ENCODE measurements at regions not wholly inside any gene's neighbourhood (a gene's known extent, or its start where the extent isn't known, plus 50 kb on each side); places are given as distances from the start of the nearest gene placed in this dataset.

- Mint-ChIP-seq H3K27ac (ENCODE audit: unreplicated experiment) (no peak overlapping the region), H3K4me3 (ENCODE audit: low read depth, unreplicated experiment) (no peak overlapping the region), H3K27me3 (ENCODE audit: unreplicated experiment) (peaks cover 55% of the 10 kb centered on the region), H3K36me3 (ENCODE audit: insufficient read depth, unreplicated experiment) (peaks cover 4% of the 10 kb centered on the region), H3K9me3 (ENCODE audit: low read depth, unreplicated experiment) (peaks cover 4% of the 10 kb centered on the region), H3K4me1 (ENCODE audit: low read depth, unreplicated experiment) (no peaks in the 10 kb centered on the region)
- no TSS peak for BruUV-seq (replicated peaks)
- no peak for TF ChIP-seq CTCF (IDR thresholded peaks at IDR 0.05; ENCODE audit: unreplicated experiment)
- CTCF ChIA-PET: no interaction called here
- intact Hi-C loops (cut with micrococcal nuclease; ENCODE audit: unreplicated experiment): no loop called here
- no peak for DNase-seq
Measured at GRCh38 chr9:136597141-136597885, 51.5 kb upstream of the NOTCH1 start.

GRCh38 chr9:136596630-136597031 lies 50.8 kb upstream of the NOTCH1 start:
- no peak for TF ChIP-seq CTCF (IDR thresholded peaks at IDR 0.05; ENCODE audit: unreplicated experiment)
- BruUV-seq (replicated peaks): no TSS peak
- DNase-seq: no peak
- Mint-ChIP-seq H3K4me1 (ENCODE audit: low read depth, unreplicated experiment) (no peaks in the 10 kb centered on the region), H3K9me3 (ENCODE audit: low read depth, unreplicated experiment) (peaks cover 4% of the 10 kb centered on the region), H3K4me3 (ENCODE audit: low read depth, unreplicated experiment) (no peak overlapping the region), H3K27me3 (ENCODE audit: unreplicated experiment) (peaks cover 55% of the 10 kb centered on the region), H3K27ac (ENCODE audit: unreplicated experiment) (no peak overlapping the region), H3K36me3 (ENCODE audit: insufficient read depth, unreplicated experiment) (peaks cover 4% of the 10 kb centered on the region)
- intact Hi-C loops (cut with micrococcal nuclease; ENCODE audit: unreplicated experiment): no loop called here
- CTCF ChIA-PET: no interaction called here

- intact Hi-C loops (cut with micrococcal nuclease; ENCODE audit: unreplicated experiment): no loop called here
- H3K4me3 Mint-ChIP-seq (ENCODE audit: low read depth, unreplicated experiment): no peak overlapping the region
- peaks cover 4% of the 10 kb centered on the region for H3K36me3 Mint-ChIP-seq (ENCODE audit: insufficient read depth, unreplicated experiment)
- DNase-seq: no peak
- no peaks in the 10 kb centered on the region for H3K4me1 Mint-ChIP-seq (ENCODE audit: low read depth, unreplicated experiment)
- BruUV-seq (replicated peaks): no TSS peak
- peaks cover 51% of the 10 kb centered on the region for H3K27me3 Mint-ChIP-seq (ENCODE audit: unreplicated experiment)
- H3K9me3 Mint-ChIP-seq (ENCODE audit: low read depth, unreplicated experiment): peaks cover 4% of the 10 kb centered on the region
- H3K27ac Mint-ChIP-seq (ENCODE audit: unreplicated experiment): no peak overlapping the region
- CTCF ChIA-PET: no interaction called here
- TF ChIP-seq CTCF (IDR thresholded peaks at IDR 0.05; ENCODE audit: unreplicated experiment): no peak
Measured at GRCh38 chr9:136596217-136596616, 50.4 kb upstream of the NOTCH1 start.

- Mint-ChIP-seq H3K36me3 (ENCODE audit: insufficient read depth, unreplicated experiment) (peaks cover 2% of the 10 kb centered on the region), H3K27ac (ENCODE audit: unreplicated experiment) (no peak overlapping the region), H3K4me1 (ENCODE audit: low read depth, unreplicated experiment) (no peaks in the 10 kb centered on the region), H3K9me3 (ENCODE audit: low read depth, unreplicated experiment) (no peaks in the 10 kb centered on the region), H3K27me3 (ENCODE audit: unreplicated experiment) (peaks cover 44% of the 10 kb centered on the region), H3K4me3 (ENCODE audit: low read depth, unreplicated experiment) (no peak overlapping the region)
- no peak for DNase-seq
- BruUV-seq (replicated peaks): no TSS peak
- TF ChIP-seq CTCF (IDR thresholded peaks at IDR 0.05; ENCODE audit: unreplicated experiment): no peak
- intact Hi-C loops (cut with micrococcal nuclease; ENCODE audit: unreplicated experiment): no loop called here
- CTCF ChIA-PET: interaction anchor here (0.6 kb wide), 1 partner anchor 16 kb away, joined by 8 read pairs; no protein-coding TSS in a partner anchor
Measured at GRCh38 chr9:136595245-136596153, 49.7 kb upstream of the NOTCH1 start.

Data from Calu3 (cell line).